Activated CD8-positive, alpha-beta memory T cell treated with anti-CD3 and anti-CD28 coated beads for 1 hour (primary cell): ENCODE measurements at regions not wholly inside any gene's neighbourhood (a gene's known extent, or its start where the extent isn't known, plus 50 kb on each side); places are given as distances from the start of the nearest gene placed in this dataset.

ENCODE experiments used
- DNase-seq, 2 donors: peaks; one replicate each; pipeline ENCODE4 v3.0.0-alpha.2; 2020; ENCODE audit warnings: low read depth in 1 of 2; ENCODE audit errors: extremely low read depth in 1 of 2

DNA sequence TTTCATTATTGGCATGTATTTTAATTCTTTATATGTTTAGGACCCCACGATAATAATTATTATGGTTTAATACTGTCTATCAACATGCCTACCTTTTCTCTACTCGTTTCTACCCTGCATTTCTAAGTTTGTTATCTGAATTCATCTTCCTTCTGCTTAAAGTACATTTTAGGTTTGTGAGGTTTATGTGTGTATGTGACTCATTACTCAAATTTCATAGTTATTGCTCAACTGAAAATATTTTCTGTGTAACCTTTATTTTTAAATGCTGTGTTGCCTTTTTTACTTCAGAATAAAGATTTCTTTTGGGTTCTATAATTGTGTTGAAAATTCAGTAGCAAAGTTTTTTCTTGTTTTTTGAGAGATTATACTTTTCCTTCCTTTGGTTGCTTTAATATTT lies 933.9 kb upstream of the LRRTM1 start:
- DNase-seq: no peak

DNA sequence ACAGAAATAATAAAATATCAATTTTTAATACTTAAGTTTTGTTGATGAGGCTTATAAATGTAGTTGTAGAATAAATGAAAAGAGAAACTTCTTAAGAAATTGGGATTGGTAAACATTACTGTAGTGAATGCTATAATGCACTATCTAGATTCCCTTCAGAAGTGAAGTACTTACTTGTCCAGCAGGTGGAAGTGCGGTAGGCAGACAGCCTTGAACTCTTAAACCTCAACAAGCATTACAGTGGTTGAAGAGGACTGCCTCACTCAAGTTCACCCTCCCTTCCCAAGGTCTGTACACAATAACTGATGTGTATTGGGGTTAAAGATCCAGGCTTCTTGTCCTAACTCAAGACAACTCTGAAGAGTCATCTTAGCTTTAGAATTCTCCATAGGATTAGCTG lies 931.0 kb upstream of the LRRTM1 start:
- no peak for DNase-seq

DNA sequence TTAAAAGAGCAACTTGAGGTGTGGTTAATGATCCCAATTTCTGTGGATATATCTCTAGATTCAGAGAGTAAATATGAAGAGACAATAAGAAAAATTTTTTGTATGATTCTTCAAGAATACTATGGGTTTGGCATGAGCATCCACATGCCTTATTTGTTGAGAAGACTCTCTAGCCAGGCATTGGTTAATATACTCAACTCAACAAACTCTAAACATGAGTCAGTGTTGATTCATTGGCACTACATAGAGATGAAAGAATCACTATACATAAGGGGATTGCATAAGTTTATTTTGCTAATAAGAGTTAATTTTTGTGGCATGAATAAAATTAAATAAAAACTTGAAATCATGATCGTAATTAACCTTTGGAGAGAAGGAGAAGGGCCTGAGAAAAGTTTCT lies 930.2 kb upstream of the LRRTM1 start:
- DNase-seq: no peak

DNA sequence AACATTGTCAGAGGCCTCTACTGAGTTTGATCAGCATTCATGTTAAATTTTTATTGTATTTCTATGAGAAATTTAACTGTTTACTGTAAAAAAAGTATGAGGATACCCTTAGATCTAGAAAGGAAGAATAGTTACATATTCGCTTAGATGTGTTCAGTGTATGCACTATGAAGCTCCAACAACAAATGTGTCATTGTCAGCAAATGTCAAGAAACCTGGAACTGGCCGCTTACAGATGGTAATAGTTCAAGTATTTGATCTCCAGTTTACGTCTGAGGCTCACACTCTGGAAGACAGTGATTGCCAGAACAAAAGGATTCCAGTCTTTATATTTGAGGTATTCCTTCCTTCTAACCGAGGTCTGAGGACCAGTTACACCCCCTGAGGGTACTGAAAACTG lies 921.2 kb upstream of the LRRTM1 start:
- no peak for DNase-seq

DNA sequence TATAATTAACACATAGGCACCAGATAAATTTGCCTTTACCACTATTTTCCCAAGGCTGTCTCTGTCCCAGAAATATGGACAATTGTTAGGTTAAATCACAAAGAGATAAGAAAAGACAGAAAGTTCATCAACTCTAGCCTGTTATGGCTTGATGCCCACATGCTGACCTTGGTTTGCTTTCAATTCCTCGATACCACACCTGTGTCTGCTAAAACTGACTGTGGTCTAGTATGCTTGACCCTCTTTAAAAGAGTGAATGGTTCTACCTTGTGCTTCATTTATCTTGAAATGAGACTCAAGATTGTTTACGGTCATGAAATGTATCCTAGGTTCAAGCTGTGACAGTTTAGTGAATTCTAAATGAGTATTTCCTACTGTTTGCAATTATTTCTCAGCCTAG lies 909.0 kb upstream of the LRRTM1 start:
- DNase-seq: no peak

DNA sequence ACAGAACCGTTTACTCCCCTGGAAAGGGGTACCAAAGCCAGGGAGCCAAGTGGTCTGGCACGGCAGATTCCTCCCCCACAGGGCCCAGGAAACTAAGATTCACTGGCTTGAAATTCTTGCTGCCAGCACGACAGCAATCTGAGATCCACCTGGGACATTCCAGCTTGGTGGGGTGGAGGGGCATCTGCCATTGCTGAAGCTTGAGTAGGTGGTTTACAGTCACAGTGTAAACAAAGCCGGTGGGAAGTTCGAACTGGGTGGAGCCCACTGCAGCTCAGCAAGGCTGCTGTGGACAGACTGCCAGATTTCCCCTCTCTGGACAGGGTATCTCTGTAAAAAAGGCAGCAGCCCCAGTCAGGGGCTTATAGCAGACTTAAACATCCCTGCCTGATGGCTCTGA lies 901.7 kb upstream of the LRRTM1 start:
- DNase-seq: no peak

DNA sequence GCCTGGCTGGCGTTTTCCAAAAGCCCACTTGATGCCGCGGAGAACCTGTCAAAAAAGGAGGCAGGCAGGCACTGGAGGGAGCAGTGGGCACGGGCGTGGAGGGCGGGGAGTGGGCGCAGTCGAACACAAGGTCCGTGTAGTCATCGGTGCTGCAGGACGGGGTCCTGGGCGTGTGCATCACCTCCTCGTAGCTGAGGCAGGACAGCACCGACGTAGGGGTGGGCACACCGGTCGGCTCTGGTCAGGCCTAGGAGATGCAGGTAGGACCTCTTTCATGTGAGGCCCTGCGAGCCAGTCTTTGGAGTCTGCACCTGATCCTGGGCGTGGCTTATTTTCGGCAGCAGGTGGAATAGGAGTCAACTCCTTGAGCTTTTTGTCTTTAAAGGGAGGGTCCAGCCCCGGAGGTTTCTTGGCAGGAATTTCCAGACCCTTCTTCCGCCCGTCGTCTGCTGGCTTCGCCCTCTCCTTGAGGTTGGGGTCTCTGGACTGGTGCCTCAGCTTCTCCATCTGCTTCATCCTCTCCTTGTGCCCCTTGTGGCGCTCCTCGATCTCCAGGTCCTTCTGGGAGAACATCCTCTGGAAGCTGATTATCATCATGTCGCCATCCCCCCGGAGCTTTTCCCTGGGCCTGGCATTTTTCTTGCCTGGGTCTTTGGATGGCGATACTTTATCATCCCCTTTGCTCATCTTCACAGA lies 892.5 kb upstream of the LRRTM1 start:
- no peak for DNase-seq

DNA sequence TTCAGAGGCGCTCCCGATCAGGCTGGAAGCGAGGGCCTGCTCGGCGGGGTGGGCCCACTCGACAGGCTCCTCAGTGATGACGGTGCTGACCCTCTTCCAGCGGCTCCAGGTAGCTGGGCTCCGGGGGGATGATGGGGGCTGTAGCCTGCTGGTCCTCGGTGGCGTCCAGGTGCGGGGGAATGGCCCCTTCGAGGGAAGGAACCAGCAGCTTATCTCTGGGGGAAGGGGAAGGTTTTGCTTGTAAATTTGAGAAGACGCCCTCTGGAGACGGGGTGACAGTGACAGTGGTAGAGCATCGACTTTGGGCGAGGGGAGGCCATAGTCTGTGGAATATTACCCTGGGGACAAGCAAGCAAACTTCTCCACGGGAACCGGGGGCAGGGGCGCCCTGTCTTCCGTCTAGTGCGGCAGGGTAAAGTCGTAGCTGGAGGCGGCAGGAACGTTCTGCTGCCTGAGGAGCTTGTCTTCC lies 891.9 kb upstream of the LRRTM1 start:
- no peak for DNase-seq

DNA sequence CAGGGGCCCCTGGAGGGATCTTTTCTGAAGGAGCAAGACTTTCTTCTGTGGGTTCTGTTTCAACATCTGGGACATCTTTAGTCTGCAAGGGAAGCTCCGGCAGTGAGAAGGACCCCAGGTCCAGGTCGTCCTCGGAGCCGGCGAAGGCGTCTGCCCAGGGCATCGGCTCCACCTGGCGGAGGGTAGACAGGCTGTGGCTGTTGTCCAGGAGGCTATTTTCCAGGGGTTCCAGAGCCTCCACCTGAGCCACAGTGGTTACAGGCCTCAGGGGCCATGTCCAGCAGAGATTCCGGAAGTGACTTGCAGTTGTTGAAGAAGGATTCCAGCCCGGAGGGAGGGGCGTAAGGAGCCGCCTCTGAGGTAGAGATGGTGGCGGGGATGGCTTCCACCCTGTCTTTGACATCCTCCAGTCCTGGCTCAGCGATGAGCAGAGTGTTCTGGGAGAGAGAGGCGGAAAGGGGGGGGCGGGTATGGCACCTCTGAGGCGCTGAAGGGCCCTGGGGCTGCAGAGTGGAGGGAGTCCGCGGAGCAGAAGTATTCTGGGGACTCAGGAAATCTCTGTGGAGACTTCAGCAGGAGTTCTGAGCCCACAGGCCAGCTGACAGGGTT lies 891.3 kb upstream of the LRRTM1 start:
- no peak for DNase-seq

DNA sequence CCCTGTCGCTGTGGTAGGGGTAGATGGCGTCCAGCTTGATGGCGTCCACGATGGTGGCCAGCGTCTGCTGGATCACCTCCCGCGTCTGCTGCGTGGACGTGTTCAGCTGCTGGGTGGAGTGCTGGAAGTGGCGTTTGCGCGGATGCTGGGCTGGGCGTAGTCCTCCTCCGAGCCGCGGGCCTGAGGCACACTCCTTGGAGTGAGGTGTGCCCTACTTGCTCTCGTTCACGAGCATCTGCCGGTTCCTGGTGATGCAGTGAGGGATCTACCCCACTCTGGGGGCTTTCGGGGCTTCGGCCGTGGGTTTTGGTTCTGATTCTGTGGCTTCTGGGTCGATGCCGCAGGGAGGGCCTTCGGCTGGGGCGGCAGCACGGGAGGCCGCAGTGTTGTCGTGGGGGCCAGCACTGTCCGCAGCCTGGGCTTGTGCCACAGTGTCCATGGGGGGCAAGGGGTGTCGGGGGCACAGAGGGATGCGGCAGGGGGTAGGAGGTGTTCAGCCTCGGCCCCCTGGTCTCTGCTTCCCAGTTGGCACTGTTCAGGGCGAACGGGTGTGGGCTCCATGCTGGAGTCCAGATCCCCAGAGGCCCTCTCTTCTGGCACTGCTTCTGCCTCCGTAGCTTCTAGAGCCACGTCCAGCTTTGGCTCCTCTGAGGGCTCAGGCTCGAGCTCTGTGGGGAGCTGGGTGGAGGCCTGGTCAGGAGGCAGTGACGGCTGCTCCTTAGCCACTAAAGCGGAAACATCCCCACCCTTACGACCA lies 890.6 kb upstream of the LRRTM1 start:
- no peak for DNase-seq

DNA sequence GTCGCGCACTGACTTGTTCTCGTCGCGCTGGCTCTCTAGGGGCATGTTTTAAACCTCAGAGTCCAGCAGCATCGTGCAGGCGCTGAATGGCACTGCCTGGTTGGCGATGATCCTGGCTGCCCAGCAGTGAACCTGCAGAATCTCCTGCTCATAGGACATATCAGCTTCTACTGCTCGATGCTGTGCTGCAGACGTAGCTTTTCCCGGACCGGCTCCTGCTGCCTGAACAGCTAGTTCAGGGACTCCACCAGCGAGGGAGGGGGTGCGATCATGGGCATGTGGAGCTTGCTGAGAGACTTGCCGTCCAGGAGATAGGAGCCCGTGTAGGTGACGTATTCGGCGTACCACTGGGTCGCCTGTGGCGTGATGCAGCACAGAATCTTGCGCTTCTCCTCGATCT lies 890.0 kb upstream of the LRRTM1 start:
- DNase-seq: no peak

DNA sequence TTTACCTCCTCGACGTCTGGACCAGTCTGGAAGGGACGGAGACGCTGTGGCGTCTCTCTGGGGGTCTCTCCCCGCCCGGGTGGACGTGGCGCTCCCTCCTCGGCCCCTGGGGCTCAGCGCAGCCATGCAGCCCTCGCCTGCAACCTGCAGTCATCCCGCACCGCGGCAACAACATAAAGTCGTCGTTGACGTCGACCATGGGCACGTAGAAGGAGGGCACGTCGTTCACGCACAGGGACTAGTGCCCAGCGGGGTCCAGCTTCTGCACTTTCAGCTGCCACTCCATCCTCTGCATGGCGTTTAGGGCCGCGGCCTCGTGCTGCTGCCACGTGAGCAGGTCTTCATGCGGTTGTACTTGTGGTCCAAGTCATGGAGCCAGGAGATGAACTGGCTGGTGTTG lies 889.6 kb upstream of the LRRTM1 start:
- no peak for DNase-seq

DNA sequence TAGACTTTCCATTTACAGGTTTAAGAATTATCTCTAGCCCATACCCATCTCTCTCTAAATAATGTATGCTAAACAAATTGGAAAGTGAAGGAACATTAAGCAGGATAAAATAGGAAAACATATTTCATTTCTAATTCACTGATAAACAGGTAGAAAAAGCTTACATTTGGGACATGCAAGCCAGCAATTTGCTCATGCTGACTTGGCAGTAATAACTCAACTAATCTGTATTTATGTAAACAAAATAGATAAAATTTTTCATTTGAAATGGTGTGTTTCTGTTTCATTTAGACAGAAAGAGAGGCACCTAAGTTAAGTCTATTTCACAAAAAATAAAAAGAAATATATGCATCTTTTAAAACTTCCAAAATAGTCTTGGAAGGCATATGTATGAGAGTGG lies 877.3 kb upstream of the LRRTM1 start:
- DNase-seq: no peak

DNA sequence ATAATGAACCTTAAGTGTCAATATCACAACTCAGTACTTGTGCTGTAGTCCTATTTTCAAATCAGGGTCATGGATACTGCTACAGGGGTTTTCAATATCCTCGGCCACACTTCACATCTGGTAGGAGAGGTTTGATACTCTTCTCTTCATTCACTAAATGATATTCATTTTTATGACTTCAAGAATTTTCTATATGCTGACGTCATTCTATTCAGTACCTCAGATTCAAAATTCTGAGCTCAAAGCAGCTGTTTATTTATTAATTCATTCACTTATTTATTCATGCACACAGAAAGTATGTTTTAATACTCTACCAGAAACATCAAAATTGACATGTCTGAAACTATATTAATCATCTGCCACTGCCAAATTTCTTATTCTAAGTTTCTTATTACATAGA lies 866.9 kb upstream of the LRRTM1 start:
- no peak for DNase-seq

DNA sequence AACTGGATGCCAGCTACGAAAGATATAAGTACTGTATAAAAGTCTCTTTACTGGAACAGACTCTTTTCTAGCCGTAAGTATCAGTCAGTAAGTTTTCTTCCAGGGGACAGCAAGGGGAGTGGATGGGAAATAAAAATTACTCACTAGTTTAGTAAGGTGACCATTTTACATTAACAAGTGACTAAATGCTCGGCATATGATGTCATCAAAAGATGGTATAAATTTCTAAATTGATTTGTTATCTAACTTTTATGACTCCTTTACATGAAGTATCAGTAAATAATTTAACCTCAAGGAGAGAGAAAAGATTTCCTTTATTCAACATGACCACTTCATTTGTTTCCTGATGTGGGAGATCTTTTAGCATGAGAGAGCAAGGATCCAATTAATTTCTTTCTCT lies 859.0 kb upstream of the LRRTM1 start:
- DNase-seq: no peak

DNA sequence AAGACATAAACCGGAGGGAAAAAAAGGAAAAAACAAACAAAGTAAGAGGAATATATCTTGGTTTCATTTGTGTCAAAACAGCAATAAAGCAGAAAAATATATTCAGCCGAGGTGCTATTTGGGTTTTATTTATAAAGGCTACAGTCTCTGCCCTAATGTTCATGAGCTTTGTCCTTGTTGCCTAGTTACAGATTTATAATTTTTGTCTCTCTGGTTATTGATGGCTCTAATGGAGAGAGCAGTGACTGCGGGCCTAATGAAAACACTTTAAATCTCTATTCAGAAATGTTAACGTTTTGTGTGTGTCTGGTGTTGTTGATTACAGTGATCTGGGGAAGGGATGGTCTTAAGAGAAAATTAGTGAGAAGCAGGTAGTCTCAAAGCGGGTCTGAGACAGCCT lies 854.0 kb upstream of the LRRTM1 start:
- no peak for DNase-seq

DNA sequence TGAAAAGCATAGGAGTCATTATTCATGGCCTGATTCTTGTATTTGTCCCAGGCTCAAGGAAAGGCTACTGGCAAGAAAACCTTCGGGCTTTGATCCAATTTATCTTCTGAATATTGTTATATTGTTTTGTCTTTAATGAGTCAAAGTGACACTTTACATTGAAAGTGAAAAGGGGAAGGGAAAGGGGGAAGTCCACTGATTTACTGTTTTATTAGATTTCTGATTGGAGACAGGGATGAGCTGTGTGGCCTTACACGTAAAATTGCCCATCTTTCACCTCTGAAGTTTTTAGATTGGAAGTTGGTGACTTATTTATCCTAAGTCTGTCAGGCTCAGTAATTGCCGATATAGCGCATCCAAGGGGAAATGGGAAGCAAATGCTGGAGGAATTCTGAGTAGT lies 843.8 kb upstream of the LRRTM1 start:
- DNase-seq: no peak

DNA sequence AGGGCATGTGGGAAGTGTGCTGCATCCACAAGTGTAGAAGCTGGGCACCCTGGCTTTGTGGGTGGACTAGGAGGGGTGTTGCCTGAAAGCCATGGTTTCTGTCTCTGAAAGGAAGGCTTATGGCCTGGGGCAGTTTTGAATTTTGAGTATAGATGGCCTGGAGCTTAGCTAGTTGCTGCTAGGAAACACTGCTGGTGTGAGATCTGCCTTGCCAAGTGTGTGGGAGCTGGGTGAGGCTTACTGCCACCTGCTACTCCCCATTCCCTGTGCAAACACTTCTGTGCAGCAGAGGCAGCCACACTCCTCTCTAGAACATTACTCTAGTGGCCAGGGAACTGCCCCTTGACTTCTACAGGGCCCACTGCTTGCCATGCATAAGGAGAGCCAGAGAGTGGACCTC lies 831.7 kb upstream of the LRRTM1 start:
- DNase-seq: no peak

DNA sequence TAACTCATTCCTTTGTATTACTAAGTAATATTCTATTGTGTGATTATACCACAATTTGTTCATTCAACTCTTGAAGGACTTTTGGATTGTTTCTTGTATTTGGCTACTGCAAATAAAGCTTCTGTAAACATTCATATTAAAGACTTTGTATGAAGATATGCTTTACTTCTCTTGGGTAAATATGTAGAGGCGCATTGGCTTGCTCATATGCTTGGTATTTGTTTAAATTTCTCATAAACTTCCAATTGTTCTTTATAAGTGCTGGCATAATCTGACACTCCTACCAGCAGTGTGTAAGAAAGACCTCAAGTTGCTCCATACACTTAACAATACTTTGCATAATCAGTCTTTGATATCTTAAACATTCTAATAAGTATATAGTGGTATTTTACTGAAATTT lies 792.8 kb upstream of the LRRTM1 start:
- DNase-seq: no peak

DNA sequence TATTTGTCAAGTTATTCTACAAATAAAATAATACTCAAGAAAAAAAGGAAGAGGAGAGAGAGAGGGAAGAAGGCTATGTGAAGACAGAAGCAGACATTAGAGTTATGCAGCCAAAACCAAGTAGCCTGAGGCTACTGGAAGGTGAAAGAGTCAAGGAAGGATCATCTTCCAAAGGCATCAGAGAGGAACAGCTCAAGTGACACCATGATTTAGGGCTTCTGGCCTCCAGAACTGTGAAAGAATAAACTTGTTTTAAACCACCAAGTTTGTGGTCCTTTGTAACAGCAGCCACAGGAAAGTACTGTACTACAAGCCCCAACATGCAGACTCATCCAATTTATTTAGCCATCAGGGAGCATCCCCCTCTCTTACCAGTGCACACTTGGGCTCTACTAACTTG lies 788.5 kb upstream of the LRRTM1 start:
- no peak for DNase-seq

DNA sequence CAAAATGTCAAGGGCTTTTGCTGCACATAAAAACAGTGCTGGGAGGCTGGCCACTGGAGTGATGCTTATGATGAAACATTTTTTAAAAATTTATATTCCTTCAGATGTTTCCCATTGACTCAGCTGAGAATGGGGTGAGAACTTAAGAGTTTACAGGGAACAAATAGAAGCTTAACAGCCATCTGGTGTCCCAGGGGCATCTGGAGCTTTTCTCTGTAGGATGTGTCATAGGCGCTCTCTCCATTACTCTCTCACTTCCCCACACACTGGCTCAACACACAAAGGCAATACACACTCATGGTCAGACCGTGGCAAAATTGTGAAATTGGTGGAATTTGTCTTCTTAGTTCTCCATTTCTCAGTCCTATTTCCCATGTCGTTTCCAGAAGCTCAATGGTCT lies 783.1 kb upstream of the LRRTM1 start:
- no peak for DNase-seq

DNA sequence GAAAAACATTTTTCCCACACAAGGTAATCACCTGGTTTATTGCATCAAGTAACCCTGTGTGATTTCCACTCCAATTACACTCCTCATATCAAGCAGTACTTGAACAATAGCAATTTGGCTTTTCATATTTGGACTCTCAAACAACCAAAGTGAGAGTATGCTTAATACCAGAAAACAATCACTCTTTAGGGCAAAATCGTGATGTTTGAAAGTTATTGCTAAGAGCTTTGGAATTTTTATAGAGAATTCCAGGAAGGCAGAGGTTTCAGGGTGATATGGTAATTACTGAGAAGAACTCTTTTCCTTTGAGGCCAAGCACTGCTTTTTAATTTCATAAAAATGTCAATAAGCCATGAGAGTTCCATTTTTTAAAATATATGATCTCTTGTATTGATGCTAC lies 779.5 kb upstream of the LRRTM1 start:
- no peak for DNase-seq
